Testis (tissue), 2 donors: ENCODE measurements at regions not wholly inside any gene's neighbourhood (a gene's known extent, or its start where the extent isn't known, plus 50 kb on each side); places are given as distances from the start of the nearest gene placed in this dataset.

Source experiments
- POLR2A ChIP-seq: fragments of 450-650 bp; IDR thresholded peaks from one replicate; pipeline ENCODE4 v1.6.1; 2017; ENCODE audit warnings: antibody characterized with exemption, mild to moderate bottlenecking, moderate library complexity
- TF ChIP-seq, protein P1 (sequence below), 3 experiments: fragments of 450-650 bp in 2 of 3; fragments of 200-600 bp in 1 of 3; sonication (generic) in 1 of 3; IDR thresholded peaks; one replicate each; pipeline ENCODE4 v1.5.1; 2016 to 2019; ENCODE audit warnings: antibody characterized with exemption in 3 of 3, mild to moderate bottlenecking in 2 of 3, moderate library complexity in 1 of 3

- TF ChIP-seq, protein P1, sequence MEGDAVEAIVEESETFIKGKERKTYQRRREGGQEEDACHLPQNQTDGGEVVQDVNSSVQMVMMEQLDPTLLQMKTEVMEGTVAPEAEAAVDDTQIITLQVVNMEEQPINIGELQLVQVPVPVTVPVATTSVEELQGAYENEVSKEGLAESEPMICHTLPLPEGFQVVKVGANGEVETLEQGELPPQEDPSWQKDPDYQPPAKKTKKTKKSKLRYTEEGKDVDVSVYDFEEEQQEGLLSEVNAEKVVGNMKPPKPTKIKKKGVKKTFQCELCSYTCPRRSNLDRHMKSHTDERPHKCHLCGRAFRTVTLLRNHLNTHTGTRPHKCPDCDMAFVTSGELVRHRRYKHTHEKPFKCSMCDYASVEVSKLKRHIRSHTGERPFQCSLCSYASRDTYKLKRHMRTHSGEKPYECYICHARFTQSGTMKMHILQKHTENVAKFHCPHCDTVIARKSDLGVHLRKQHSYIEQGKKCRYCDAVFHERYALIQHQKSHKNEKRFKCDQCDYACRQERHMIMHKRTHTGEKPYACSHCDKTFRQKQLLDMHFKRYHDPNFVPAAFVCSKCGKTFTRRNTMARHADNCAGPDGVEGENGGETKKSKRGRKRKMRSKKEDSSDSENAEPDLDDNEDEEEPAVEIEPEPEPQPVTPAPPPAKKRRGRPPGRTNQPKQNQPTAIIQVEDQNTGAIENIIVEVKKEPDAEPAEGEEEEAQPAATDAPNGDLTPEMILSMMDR (IDR thresholded peaks at IDR 0.05), result no peak
- TF ChIP-seq POLR2A, result no peak
Measured at GRCh38 chr4:186898367-186898766, 174.7 kb upstream of the FAT1 start.
